Psoas muscle (tissue), 7 donors: ENCODE measurements at regions not wholly inside any gene's neighbourhood (a gene's known extent, or its start where the extent isn't known, plus 50 kb on each side); places are given as distances from the start of the nearest gene placed in this dataset.

Experiments used
- ATAC-seq, 4 donors: fragments of 200-7000 bp; cut with Tn5 transposase; one replicate each; pipeline ENCODE4 v1.9.1; 2020; ENCODE audit warnings: moderate library complexity in 3 of 4, mild to moderate bottlenecking in 2 of 4
- DNase-seq, 2 donors: peaks; one replicate each; pipeline ENCODE4 v3.0.0-alpha.2; 2020
- H3K27ac ChIP-seq: fragments of 200-600 bp; one replicate; pipeline ENCODE4 v1.8.0; 2022
- H3K27me3 ChIP-seq, 3 donors: fragments of 200-600 bp in 1 of 3; one replicate each; pipeline versions ENCODE4 v1.6.1 to v1.8.0; 2013 to 2022; ENCODE audit warnings: low read length in 2 of 3, mild to moderate bottlenecking in 2 of 3, moderate library complexity in 1 of 3; ENCODE audit not compliant: insufficient read depth in 3 of 3
- H3K36me3 ChIP-seq, 2 donors: fragments of 200-600 bp in 1 of 2; one replicate each; pipeline versions ENCODE4 v1.6.1 to v1.8.0; 2013 to 2022; ENCODE audit warnings: low read depth in 1 of 2, mild to moderate bottlenecking in 1 of 2, moderate library complexity in 1 of 2; ENCODE audit not compliant: insufficient read depth in 1 of 2
- H3K4me1 ChIP-seq: fragments of 200-600 bp; one replicate; pipeline ENCODE4 v1.8.0; 2022
- H3K4me3 ChIP-seq: fragments of 200-600 bp; one replicate; pipeline ENCODE4 v1.8.0; 2022; ENCODE audit warnings: mild to moderate bottlenecking
- H3K9me3 ChIP-seq: fragments of 200-600 bp; one replicate; pipeline ENCODE4 v1.8.0; 2022
- CTCF ChIP-seq: fragments of 200-600 bp; IDR thresholded peaks from one replicate; pipeline ENCODE4 v1.8.0; 2022; ENCODE audit warnings: antibody characterized with exemption
- WGBS, 3 donors: extraction: QIAGEN DNeasy Blood & Tissue Kit; methylation state at CpG; one replicate each; pipeline versions ENCODE4 v1.1.6 to v1.1.7; 2013; 5-methylcytosine and 5-hydroxymethylcytosine counted together
- intact Hi-C, 2 donors: fragments of 100-400 bp; cut with DNase I; formaldehyde crosslinking; loops; one replicate each; pipeline versions ENCODE4 v1.11.0 to v1.14.2; 2022
- donor health status: healthy with polysubstance abuse.
- donor health status: DM: no; HTN: no; CAD: no; lungs with moderate emphysema.
- donor health status: Bipolar disorder and iron deficiency.
- donor health status: healthy.
- donor health status: DM: yes; HTN: yes; CAD: no.
- donor health status: DM: no; HTN: no; CAD: no.
- donor health status: DM: yes; HTN: yes; CAD: no.

GRCh38 chr9:16214677-16215352 is 655.7 kb downstream of the BNC2 start:
- Histone ChIP-seq H3K4me1 (no peaks in the 10 kb centered on the region), H3K27me3 (no peaks in the 10 kb centered on the region), H3K9me3 (no peaks in the 10 kb centered on the region), H3K4me3 (no peak overlapping the region), H3K36me3 (no peaks in the 10 kb centered on the region), H3K27ac (no peak overlapping the region)
- ATAC-seq (no peak), DNase-seq (no peak)
- intact Hi-C loops: no loop called here
- WGBS, 3 donors: 48 to 66% (median 51%) methylated on average over 16 of the region's 16 CpGs
- TF ChIP-seq CTCF: no peak

GRCh38 chr9:16215353-16215680 is 655.2 kb downstream of the BNC2 start:
- no peaks in the 10 kb centered on the region for H3K27me3 ChIP-seq
- intact Hi-C loops: no loop called here
- ATAC-seq (no peak), DNase-seq (no peak)
- H3K9me3 ChIP-seq: no peaks in the 10 kb centered on the region
- H3K36me3 ChIP-seq: no peaks in the 10 kb centered on the region
- H3K4me3 ChIP-seq: no peak overlapping the region
- H3K4me1 ChIP-seq: no peaks in the 10 kb centered on the region
- WGBS, 3 donors: 81 to 89% (median 82%) methylated on average over 6 of the region's 6 CpGs
- no peak overlapping the region for H3K27ac ChIP-seq
- TF ChIP-seq CTCF: no peak

GRCh38 chr9:16217943-16218701 is 652.3 kb downstream of the BNC2 start:
- no peak overlapping the region for H3K27ac ChIP-seq

GRCh38 chr9:16221366-16221765 is 649.1 kb downstream of the BNC2 start:
- H3K27me3 ChIP-seq: no peaks in the 10 kb centered on the region
- H3K4me3 ChIP-seq: no peak overlapping the region
- intact Hi-C loops: no loop called here
- no peaks in the 10 kb centered on the region for H3K9me3 ChIP-seq
- ATAC-seq: no peak
- 51 to 52% (median 51%) methylated on average over 6 of the region's 6 CpGs for WGBS, 3 donors
- no peak overlapping the region for H3K27ac ChIP-seq
- DNase-seq: peak in 1 of 2 donors; percentile 48
- H3K36me3 ChIP-seq: no peaks in the 10 kb centered on the region
- no peaks in the 10 kb centered on the region for H3K4me1 ChIP-seq
- TF ChIP-seq CTCF: no peak

More at GRCh38 chr9:16217943-16218701, 652.3 kb downstream of the BNC2 start:
- H3K9me3 ChIP-seq: no peaks in the 10 kb centered on the region
- WGBS, 3 donors: 81 to 83% (median 82%) methylated on average over 22 of the region's 22 CpGs
- no peak for TF ChIP-seq CTCF
- H3K27me3 ChIP-seq: no peaks in the 10 kb centered on the region
- H3K36me3 ChIP-seq: no peaks in the 10 kb centered on the region
- ATAC-seq: no peak
- H3K4me3 ChIP-seq: no peak overlapping the region
- intact Hi-C loops: no loop called here
- DNase-seq: no peak
- no peaks in the 10 kb centered on the region for H3K4me1 ChIP-seq
